H1 (cell line): ENCODE measurements at regions not wholly inside any gene's neighbourhood (a gene's known extent, or its start where the extent isn't known, plus 50 kb on each side); places are given as distances from the start of the nearest gene placed in this dataset.

Source experiments
- CTCF ChIA-PET: fragments of 300-600 bp; sonication (Branson Sonifier 250); formaldehyde crosslinking; loops from one replicate; lab custom pipeline; 2021; ENCODE audit not compliant: partially characterized antibody; lab: Charles Lee
- POLR2A ChIA-PET: fragments of 300-600 bp; sonication (Branson Sonifier 250); formaldehyde crosslinking; loops from one replicate; lab custom pipeline; 2021; ENCODE audit warnings: inconsistent platforms; ENCODE audit not compliant: partially characterized antibody; lab: Charles Lee
- DNase-seq, 2 experiments: peaks; one replicate each; pipeline versions ENCODE4 v3.0.0 to v3.0.0-alpha.2; 2010 to 2022; ENCODE audit warnings: low spot score in 2 of 2, low read depth in 1 of 2, mixed read lengths in 1 of 2
- FAIRE-seq: peaks from 2 replicates; lab custom pipeline; 2011; peaks lifted over from hg19 to GRCh38; lab: Jason Lieb, UNC
- H2AFZ ChIP-seq: 2 replicates; pipeline ENCODE4 v1.8.1; 2012; ENCODE audit warnings: low read length, inconsistent platforms
- H2AK5ac ChIP-seq: 2 replicates; pipeline ENCODE4 v1.6.1; 2013; ENCODE audit warnings: low read depth, low read length
- H2BK120ac ChIP-seq: replicated peaks from 2 replicates; pipeline ENCODE3; 2013; ENCODE audit warnings: low read depth, low read length, inconsistent platforms
- H2BK12ac ChIP-seq: 2 replicates; pipeline ENCODE4 v1.6.1; 2013; ENCODE audit warnings: low read depth, low read length
- H2BK15ac ChIP-seq: 2 replicates; pipeline ENCODE4 v1.6.1; 2013; ENCODE audit warnings: low read length
- H2BK20ac ChIP-seq: 2 replicates; pipeline ENCODE4 v1.6.1; 2013; ENCODE audit warnings: low read length
- H2BK5ac ChIP-seq: 2 replicates; pipeline ENCODE4 v1.6.1; 2013; ENCODE audit warnings: low read depth, low read length
- H3K14ac ChIP-seq: 2 replicates; pipeline ENCODE4 v1.6.1; 2013; ENCODE audit warnings: inconsistent platforms; ENCODE audit not compliant: insufficient read length
- H3K18ac ChIP-seq: 2 replicates; pipeline ENCODE4 v1.6.1; 2013; ENCODE audit warnings: low read length; ENCODE audit errors: extremely low read depth
- H3K23ac ChIP-seq: 2 replicates; pipeline ENCODE4 v1.6.1; 2013; ENCODE audit warnings: inconsistent platforms; ENCODE audit not compliant: insufficient read length
- H3K23me2 ChIP-seq: 2 replicates; pipeline ENCODE4 v1.6.1; 2013; ENCODE audit warnings: low read depth, low read length
- H3K27ac ChIP-seq: 2 replicates; pipeline ENCODE4 v1.6.1; 2011; ENCODE audit warnings: low read depth, low read length, inconsistent platforms
- H3K27me3 ChIP-seq, 4 experiments: replicated peaks in 1 of 4; 1 replicate in 1 of 4; 2 replicates in 3 of 4; pipeline versions ENCODE4 v1.6.1 to v1.8.1; 2011 to 2013; ENCODE audit warnings: low read length in 3 of 4, mild to moderate bottlenecking in 3 of 4, inconsistent platforms in 2 of 4, mixed read lengths in 2 of 4, moderate library complexity in 1 of 4; ENCODE audit not compliant: control insufficient read depth in 3 of 4, insufficient read depth in 3 of 4; ENCODE audit errors: extremely low read depth in 1 of 4
- H3K36me3 ChIP-seq, 4 experiments: 2 replicates each; pipeline versions ENCODE4 v1.6.1 to v1.8.1; 2011 to 2013; ENCODE audit warnings: mild to moderate bottlenecking in 4 of 4, low read length in 3 of 4, moderate library complexity in 2 of 4, control low read depth in 1 of 4, inconsistent platforms in 1 of 4; ENCODE audit not compliant: insufficient read depth in 4 of 4, control insufficient read depth in 2 of 4
- H3K4ac ChIP-seq: replicated peaks from 2 replicates; pipeline ENCODE3; 2013; ENCODE audit warnings: low read length, low read depth, mixed read lengths, inconsistent platforms; ENCODE audit not compliant: insufficient read length
- H3K4me1 ChIP-seq, 4 experiments: replicated peaks in 1 of 4; 1 replicate in 1 of 4; 2 replicates in 3 of 4; pipeline versions ENCODE4 v1.6.1 to v1.8.1; 2011 to 2013; ENCODE audit warnings: low read length in 3 of 4, inconsistent platforms in 2 of 4, mixed read lengths in 1 of 4; ENCODE audit not compliant: insufficient read depth in 4 of 4, control insufficient read depth in 3 of 4
- H3K4me2 ChIP-seq, 2 experiments: 2 replicates each; pipeline versions ENCODE4 v1.6.1 to v1.8.1; 2011 to 2013; ENCODE audit warnings: low read depth in 2 of 2, low read length in 2 of 2, control low read depth in 1 of 2, inconsistent platforms in 1 of 2, mild to moderate bottlenecking in 1 of 2; ENCODE audit not compliant: insufficient read depth in 1 of 2
- H3K4me3 ChIP-seq, 4 experiments: fragments of 200-600, 300-600 bp in 1 of 4; sonication (generic), shearing (Covaris generic), sonication (Bioruptor Twin) in 1 of 4; 2 replicates each; pipeline versions ENCODE4 v1.5.1 to v1.8.1; 2011 to 2016; ENCODE audit warnings: low read length in 4 of 4, low read depth in 3 of 4, control low read depth in 2 of 4, inconsistent platforms in 2 of 4, mild to moderate bottlenecking in 2 of 4, mixed read lengths in 1 of 4, moderate library complexity in 1 of 4; ENCODE audit not compliant: insufficient read depth in 2 of 4; ENCODE audit errors: extremely low read depth in 1 of 4
- H3K56ac ChIP-seq: replicated peaks from 2 replicates; pipeline ENCODE3; 2013; ENCODE audit warnings: low read depth, mild to moderate bottlenecking, mixed read lengths, low read length, inconsistent platforms; ENCODE audit not compliant: insufficient read length
- H3K79me1 ChIP-seq: 2 replicates; pipeline ENCODE4 v1.6.1; 2013; ENCODE audit warnings: low read depth, low read length, control low read depth
- H3K79me2 ChIP-seq, 2 experiments: 2 replicates each; pipeline versions ENCODE4 v1.6.1 to v1.8.1; 2012 to 2013; ENCODE audit warnings: low read length in 2 of 2, mild to moderate bottlenecking in 2 of 2, inconsistent platforms in 1 of 2; ENCODE audit not compliant: insufficient read depth in 2 of 2, control insufficient read depth in 1 of 2
- H3K9ac ChIP-seq, 4 experiments: replicated peaks in 1 of 4; 1 replicate in 1 of 4; 2 replicates in 3 of 4; pipeline versions ENCODE4 v1.6.1 to v1.8.1; 2011 to 2013; ENCODE audit warnings: low read depth in 3 of 4, low read length in 3 of 4, control low read depth in 2 of 4, mild to moderate bottlenecking in 2 of 4, moderate library complexity in 2 of 4, inconsistent platforms in 1 of 4; ENCODE audit errors: extremely low read depth in 1 of 4
- H3K9me3 ChIP-seq, 2 experiments: 2 replicates each; pipeline versions ENCODE4 v1.6.1 to v1.8.1; 2012 to 2013; ENCODE audit warnings: mild to moderate bottlenecking in 2 of 2, moderate library complexity in 2 of 2, control low read depth in 1 of 2, inconsistent platforms in 1 of 2, low read depth in 1 of 2, low read length in 1 of 2, mixed read lengths in 1 of 2; ENCODE audit not compliant: insufficient read depth in 2 of 2
- H4K20me1 ChIP-seq, 2 experiments: replicated peaks in 1 of 2; 2 replicates each; pipeline versions ENCODE3 to v1.8.1; 2011 to 2013; ENCODE audit warnings: inconsistent platforms in 2 of 2, low read length in 2 of 2, mild to moderate bottlenecking in 1 of 2; ENCODE audit not compliant: insufficient read depth in 2 of 2, control insufficient read depth in 1 of 2
- H4K5ac ChIP-seq: 2 replicates; pipeline ENCODE4 v1.6.1; 2013; ENCODE audit warnings: low read length, low read depth, mixed read lengths, inconsistent platforms; ENCODE audit not compliant: insufficient read length
- H4K8ac ChIP-seq: 2 replicates; pipeline ENCODE4 v1.8.0; 2013; ENCODE audit warnings: mild to moderate bottlenecking, moderate library complexity, low read length, inconsistent platforms; ENCODE audit not compliant: insufficient read depth; ENCODE audit errors: extremely low read depth
- H4K91ac ChIP-seq: replicated peaks from 2 replicates; pipeline ENCODE3; 2013; ENCODE audit warnings: low read length, mixed read lengths, inconsistent platforms; ENCODE audit not compliant: insufficient read length
- SP4 ChIP-seq: IDR thresholded peaks from 2 replicates; pipeline ENCODE4 v1.6.1; 2012; ENCODE audit warnings: low read length, inconsistent platforms
- WGBS, 2 experiments: shearing (Covaris generic) in 1 of 2; methylation state at CpG; one replicate each; pipeline versions ENCODE4 v1.1.6 to v1.1.7; 2013 to 2015; ENCODE audit warnings: low lambda C conversion rate in 2 of 2, mixed read lengths in 2 of 2, inconsistent platforms in 1 of 2, low coverage in 1 of 2, missing lambda C conversion rate in 1 of 2; ENCODE audit not compliant: insufficient replicate concordance in 2 of 2, insufficient coverage in 1 of 2, insufficient read length in 1 of 2; ENCODE audit errors: extremely low coverage in 1 of 2, missing lambda C conversion rate in 1 of 2; 5-methylcytosine and 5-hydroxymethylcytosine counted together

DNA sequence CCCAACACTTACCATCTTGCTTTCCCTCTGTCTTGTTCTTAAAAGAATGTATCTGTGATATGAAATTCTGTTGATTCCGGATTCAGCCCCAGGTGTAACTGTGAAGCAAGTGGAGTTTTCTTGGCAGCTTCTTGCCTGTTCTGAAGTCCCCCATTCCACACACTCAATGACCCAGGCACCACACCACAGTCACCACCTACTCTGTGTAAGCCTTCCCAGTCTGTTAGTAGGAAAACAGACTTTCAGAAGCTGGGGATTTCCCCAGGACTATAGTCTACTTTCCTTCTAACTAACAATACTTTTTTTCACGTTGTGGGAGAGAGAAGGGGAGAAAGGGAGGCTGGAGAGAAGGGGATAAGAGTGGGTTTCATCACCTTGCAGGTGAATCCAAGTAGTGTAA, 299.1 kb upstream of the PROX1 start:
- Histone ChIP-seq H3K36me3 (no peaks in the 10 kb centered on the region), H4K20me1 (no peaks in the 10 kb centered on the region), H4K5ac (no peak overlapping the region), H3K14ac (no peak overlapping the region), H4K91ac (no peak overlapping the region), H2BK20ac (no peak overlapping the region), H2AFZ (no peak overlapping the region), H3K56ac (no peak overlapping the region), H3K9me3 (no peaks in the 10 kb centered on the region), H3K4ac (no peak overlapping the region), H3K79me1 (no peaks in the 10 kb centered on the region), H4K8ac (no peak overlapping the region), H2BK12ac (no peak overlapping the region), H2BK120ac (no peak overlapping the region), H3K23me2 (no peaks in the 10 kb centered on the region), H2BK5ac (no peak overlapping the region), H2AK5ac (no peak overlapping the region), H3K9ac (no peak overlapping the region), H3K23ac (no peak overlapping the region), H3K27me3 (no peaks in the 10 kb centered on the region), H3K79me2 (no peaks in the 10 kb centered on the region), H3K4me1 (no peaks in the 10 kb centered on the region; a peak in 1 of 7 replicates), H2BK15ac (no peak overlapping the region), H3K18ac (no peak overlapping the region), H3K4me3 (no peak overlapping the region), H3K27ac (no peak overlapping the region), H3K4me2 (no peak overlapping the region)
- WGBS, 2 experiments = 82% methylated on average over 2 of the region's 2 CpGs; no CpG with 5 or more reads in 1 of the 2 experiments
- CTCF ChIA-PET = interaction anchor here (1.4 kb wide), 1 partner anchor 108 kb away, joined by 3 read pairs; no protein-coding TSS in a partner anchor
- POLR2A ChIA-PET = no interaction called here
- FAIRE-seq (no peak), DNase-seq (no peak)
- TF ChIP-seq SP4 = no peak
